HCT116 (cell line): ENCODE measurements at regions not wholly inside any gene's neighbourhood (a gene's known extent, or its start where the extent isn't known, plus 50 kb on each side); places are given as distances from the start of the nearest gene placed in this dataset.

ENCODE experiments used
- ATAC-seq: fragments of 200-7000 bp; cut with Tn5 transposase; 2 replicates; pipeline ENCODE4 v1.9.1; 2020; ENCODE audit warnings: mild to moderate bottlenecking, moderate library complexity
- BruUV-seq: library from RNA; stranded (reverse); fragments of 400-500 nt; replicated peaks from 2 replicates; lab custom pipeline; 2021; lab: Mats Ljungman, UMichigan
- CTCF ChIA-PET: fragments of 300-600 bp; sonication (Branson Sonifier 250); formaldehyde crosslinking; loops from one replicate; lab custom pipeline; 2021; ENCODE audit warnings: antibody characterized with exemption; lab: Charles Lee
- POLR2A ChIA-PET: fragments of 300-600, 350-600 bp; sonication (Branson Sonifier 250); formaldehyde crosslinking; loops from one replicate; lab custom pipeline; 2021; ENCODE audit warnings: antibody characterized with exemption; lab: Charles Lee
- RAD21 ChIA-PET, 2 experiments: fragments of 300-600 bp; sonication (Branson Sonifier 250); formaldehyde crosslinking; loops; one replicate each; lab custom pipeline; 2023; ENCODE audit warnings: low total read pairs in 2 of 2; ENCODE audit not compliant: uncharacterized antibody in 2 of 2, unreplicated experiment in 2 of 2, low non-redundant PET in 1 of 2; lab: Charles Lee
- DNase-seq: peaks from one replicate; pipeline ENCODE4 v3.0.0-alpha.2; 2010; ENCODE audit warnings: low read depth, low spot score
- H2AFZ ChIP-seq: fragments of 200-600 bp; shearing (Covaris generic), sonication (generic); 2 replicates; pipeline ENCODE4 v1.6.1; 2017; ENCODE audit warnings: low read depth, mixed run types, mixed read lengths, antibody characterized with exemption, low read length; ENCODE audit not compliant: poor library complexity, severe bottlenecking
- H3K27ac ChIP-seq: 2 replicates; pipeline ENCODE4 v1.5.1; 2012; ENCODE audit warnings: low read depth, low read length
- H3K27me3 ChIP-seq: fragments of 200-600 bp; sonication (generic); 2 replicates; pipeline ENCODE4 v1.6.1; 2016; ENCODE audit warnings: mixed run types, low read length, mixed read lengths; ENCODE audit not compliant: insufficient read depth
- H3K36me3 ChIP-seq, 2 experiments: fragments of 200-500 bp in 1 of 2; fragments of 200-600 bp in 1 of 2; sonication (Bioruptor generic) in 1 of 2; sonication (generic) in 1 of 2; 2 replicates each; pipeline versions ENCODE4 v1.5.1 to v1.6.1; 2014 to 2016; ENCODE audit warnings: low read length in 2 of 2, inconsistent platforms in 1 of 2, mixed read lengths in 1 of 2, mixed run types in 1 of 2; ENCODE audit not compliant: insufficient read depth in 2 of 2, control insufficient read depth in 1 of 2
- H3K4me1 ChIP-seq, 2 experiments: fragments of 200-600 bp in 1 of 2; sonication (generic) in 1 of 2; 2 replicates each; pipeline versions ENCODE4 v1.5.1 to v1.6.1; 2012 to 2017; ENCODE audit warnings: low read length in 2 of 2, inconsistent platforms in 1 of 2, mild to moderate bottlenecking in 1 of 2, mixed read lengths in 1 of 2, mixed run types in 1 of 2, moderate library complexity in 1 of 2; ENCODE audit not compliant: insufficient read depth in 2 of 2, control insufficient read depth in 1 of 2
- H3K4me2 ChIP-seq: fragments of 200-600 bp; sonication (generic); 2 replicates; pipeline ENCODE4 v1.6.1; 2017; ENCODE audit warnings: mixed run types, low read length, mixed read lengths
- H3K4me3 ChIP-seq, 2 experiments: fragments of 200-600 bp in 1 of 2; sonication (generic) in 1 of 2; replicated peaks in 1 of 2; 2 replicates each; pipeline ENCODE4 v1.5.1; 2011 to 2016; ENCODE audit warnings: low read length in 2 of 2, control low read depth in 1 of 2, low read depth in 1 of 2, mild to moderate bottlenecking in 1 of 2, mixed read lengths in 1 of 2, mixed run types in 1 of 2
- H3K79me2 ChIP-seq: fragments of 200-600 bp; sonication (generic); 2 replicates; pipeline ENCODE4 v1.6.1; 2017; ENCODE audit warnings: mild to moderate bottlenecking, mixed run types, low read length, moderate library complexity, mixed read lengths; ENCODE audit not compliant: insufficient read depth
- H3K9ac ChIP-seq: fragments of 200-600 bp; sonication (generic); 2 replicates; pipeline ENCODE4 v1.6.1; 2016; ENCODE audit warnings: low read length, mixed read lengths
- H3K9me2 ChIP-seq: fragments of 200-600 bp; sonication (generic), shearing (Covaris generic); 2 replicates; pipeline ENCODE4 v1.6.1; 2017; ENCODE audit warnings: mixed run types, mild to moderate bottlenecking, moderate library complexity; ENCODE audit not compliant: insufficient read depth
- H3K9me3 ChIP-seq, 2 experiments: fragments of 200-500 bp in 1 of 2; fragments of 200-600 bp in 1 of 2; sonication (Bioruptor generic) in 1 of 2; sonication (generic) in 1 of 2; 2 replicates each; pipeline ENCODE4 v1.6.1; 2014 to 2017; ENCODE audit warnings: low read length in 2 of 2, mixed read lengths in 2 of 2, inconsistent platforms in 1 of 2, low read depth in 1 of 2, mild to moderate bottlenecking in 1 of 2, mixed run types in 1 of 2, moderate library complexity in 1 of 2; ENCODE audit not compliant: control insufficient read depth in 1 of 2, insufficient read depth in 1 of 2
- H4K20me1 ChIP-seq: fragments of 200-600 bp; sonication (generic), shearing (Covaris generic); 2 replicates; pipeline ENCODE4 v1.6.1; 2017; ENCODE audit warnings: mixed run types, mild to moderate bottlenecking, moderate library complexity; ENCODE audit not compliant: insufficient read depth
- ATF3 ChIP-seq: IDR thresholded peaks from 2 replicates; pipeline ENCODE4 v1.6.1; 2012
- CEBPB ChIP-seq: IDR thresholded peaks from 2 replicates; pipeline ENCODE4 v1.6.1; 2012; ENCODE audit warnings: low read depth
- CTCF ChIP-seq, 3 experiments: fragments of 200-600 bp in 1 of 3; sonication (generic) in 1 of 3; IDR thresholded peaks in 2 of 3; conservative IDR thresholded peaks in 1 of 3; 2 replicates each; pipeline ENCODE4 v1.5.1; 2012 to 2017; ENCODE audit warnings: low read depth in 2 of 3, low read length in 2 of 3, antibody characterized with exemption in 1 of 3, borderline replicate concordance in 1 of 3, control low read depth in 1 of 3, mild to moderate bottlenecking in 1 of 3, mixed read lengths in 1 of 3, mixed run types in 1 of 3, moderate library complexity in 1 of 3; ENCODE audit not compliant: insufficient read depth in 1 of 3
- EGR1 ChIP-seq: IDR thresholded peaks from 2 replicates; pipeline ENCODE4 v1.6.1; 2012; ENCODE audit warnings: low read depth
- ELF1 ChIP-seq: IDR thresholded peaks from 2 replicates; pipeline ENCODE4 v1.6.1; 2012; ENCODE audit warnings: low read depth, borderline replicate concordance
- EZH2phosphoT487 ChIP-seq: fragments of 200-600 bp; IDR thresholded peaks from 2 replicates; pipeline ENCODE4 v1.6.1; 2018; ENCODE audit warnings: antibody characterized with exemption, borderline replicate concordance
- JUND ChIP-seq: IDR thresholded peaks from 2 replicates; pipeline ENCODE4 v1.6.1; 2012
- POLR2AphosphoS5 ChIP-seq: IDR thresholded peaks from 2 replicates; pipeline ENCODE4 v1.6.1; 2011; ENCODE audit warnings: mild to moderate bottlenecking, low read depth, low read length, moderate library complexity
- RAD21 ChIP-seq: IDR thresholded peaks from 2 replicates; pipeline ENCODE4 v1.6.1; 2012; ENCODE audit warnings: low read depth, mild to moderate bottlenecking
- SP1 ChIP-seq: IDR thresholded peaks from 2 replicates; pipeline ENCODE4 v1.6.1; 2012; ENCODE audit warnings: low read depth
- TCF7L2 ChIP-seq: IDR thresholded peaks from 2 replicates; pipeline ENCODE4 v1.7.0; 2011; ENCODE audit warnings: borderline replicate concordance, inconsistent platforms; ENCODE audit not compliant: insufficient read depth, insufficient read length; ENCODE audit errors: extremely low read depth
- intact Hi-C: fragments of 100-400 bp; cut with micrococcal nuclease; formaldehyde crosslinking; loops from 2 replicates; pipeline ENCODE4 v1.10.0; 2022

GRCh38 chr13:51524312-51524711, 60.0 kb upstream of the WDFY2 start:
- Histone ChIP-seq H3K79me2 (no peaks in the 10 kb centered on the region), H4K20me1 (no peaks in the 10 kb centered on the region), H3K9me3 (no peaks in the 10 kb centered on the region), H3K36me3 (no peaks in the 10 kb centered on the region), H3K27me3 (no peaks in the 10 kb centered on the region), H3K4me1 (no peaks in the 10 kb centered on the region), H3K4me2 (no peak overlapping the region), H2AFZ (no peak overlapping the region), H3K27ac (no peak overlapping the region), H3K9me2 (no peaks in the 10 kb centered on the region), H3K9ac (no peak overlapping the region), H3K4me3 (no peak overlapping the region)
- intact Hi-C loops: no loop called here
- no TSS peak for BruUV-seq
- ChIA-PET RAD21 (no interaction called here), POLR2A (interaction anchor here (0.8 kb wide), 1 partner anchor 71 kb away, joined by 3 read pairs; the partner anchor contains the start of gene INTS6), CTCF (no interaction called here)
- no peak for TF ChIP-seq EZH2phosphoT487
- no peak for TF ChIP-seq SP1
- TF ChIP-seq TCF7L2: no peak
- no peak for TF ChIP-seq EGR1
- no peak for TF ChIP-seq ATF3
- TF ChIP-seq CTCF (IDR thresholded peaks at IDR 0.05 in 2 of 3, conservative IDR thresholded peaks at IDR 0.05 in 1 of 3; ENCODE audit: borderline replicate concordance in 1 of 3, insufficient read depth in 1 of 3, low read depth in 2 of 3, low read length in 2 of 3): no peak
- no peak for TF ChIP-seq CEBPB
- no peak for TF ChIP-seq JUND
- no peak for TF ChIP-seq POLR2AphosphoS5
- TF ChIP-seq ELF1: no peak
- no peak for TF ChIP-seq RAD21
- ATAC-seq (no peak), DNase-seq (no peak)
